MCF 10A (cell line): ENCODE measurements at regions not wholly inside any gene's neighbourhood (a gene's known extent, or its start where the extent isn't known, plus 50 kb on each side); places are given as distances from the start of the nearest gene placed in this dataset.

ENCODE experiments used
- BruUV-seq: library from RNA; stranded (reverse); fragments of 400-500 nt; replicated peaks from 2 replicates; lab custom pipeline; 2021; lab: Mats Ljungman, UMichigan
- CTCF ChIA-PET: fragments of 300-600 bp; sonication (Branson Sonifier 250); formaldehyde crosslinking; extraction: SDS; loops from one replicate; lab custom pipeline; 2021; ENCODE audit warnings: antibody characterized with exemption, inconsistent platforms; lab: Yijun Ruan, JAX
- POLR2A ChIA-PET: fragments of 300-600, 350-650 bp; sonication (Branson Sonifier 250); formaldehyde crosslinking; extraction: SDS; loops from one replicate; lab custom pipeline; 2020; ENCODE audit warnings: antibody characterized with exemption, inconsistent platforms; lab: Yijun Ruan, JAX
- DNase-seq: peaks from one replicate; pipeline ENCODE4 v3.0.0-alpha.2; 2018; ENCODE audit not compliant: unreplicated experiment
- H3K27ac Mint-ChIP-seq: one replicate; pipeline ENCODE4 v1.8.0; 2022; ENCODE audit warnings: mild to moderate bottlenecking, low read depth, mixed read lengths; ENCODE audit not compliant: unreplicated experiment
- H3K27me3 Mint-ChIP-seq: one replicate; pipeline ENCODE4 v1.8.0; 2022; ENCODE audit warnings: mixed read lengths; ENCODE audit not compliant: insufficient read depth, unreplicated experiment
- H3K36me3 Mint-ChIP-seq: one replicate; pipeline ENCODE4 v1.8.0; 2022; ENCODE audit warnings: mild to moderate bottlenecking, moderate library complexity, mixed read lengths; ENCODE audit not compliant: insufficient read depth, unreplicated experiment
- H3K4me1 Mint-ChIP-seq: one replicate; pipeline ENCODE4 v1.8.0; 2022; ENCODE audit warnings: mixed read lengths; ENCODE audit not compliant: insufficient read depth, unreplicated experiment
- H3K4me3 Mint-ChIP-seq: one replicate; pipeline ENCODE4 v1.8.0; 2022; ENCODE audit warnings: mild to moderate bottlenecking, moderate library complexity, mixed read lengths; ENCODE audit not compliant: unreplicated experiment
- H3K9me3 Mint-ChIP-seq: one replicate; pipeline ENCODE4 v1.8.0; 2022; ENCODE audit warnings: mixed read lengths; ENCODE audit not compliant: unreplicated experiment
- intact Hi-C: fragments of 100-400 bp; cut with micrococcal nuclease; formaldehyde crosslinking; loops from 2 replicates; pipeline ENCODE4 v1.14.1; 2022
- TF ChIP-seq, protein P1 (sequence below): fragments of 200-600 bp; IDR thresholded peaks from one replicate; pipeline ENCODE4 v1.8.0; 2022; ENCODE audit warnings: antibody characterized with exemption, mild to moderate bottlenecking; ENCODE audit not compliant: unreplicated experiment

DNA sequence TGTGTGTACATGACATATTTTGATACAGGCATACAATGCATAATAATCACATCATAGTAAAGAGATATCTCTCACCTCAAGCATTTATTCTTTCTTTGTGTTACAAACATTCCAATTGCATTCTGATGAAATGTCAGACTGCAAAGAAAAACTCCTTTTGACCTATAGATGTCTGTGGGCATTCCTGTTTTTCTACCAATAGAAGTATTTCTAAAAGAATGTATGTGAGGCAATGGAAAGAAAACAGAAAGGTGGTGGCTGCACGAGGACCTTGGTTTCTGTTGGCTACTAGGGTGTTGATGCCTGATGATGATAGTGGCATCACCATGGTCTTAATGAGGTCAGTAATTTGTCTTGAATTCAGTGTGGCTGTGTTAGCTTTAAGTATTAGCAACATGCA, 137.0 kb upstream of the ANO3 start:
- H3K36me3 Mint-ChIP-seq, result no peaks in the 10 kb centered on the region
- TF ChIP-seq, protein P1, sequence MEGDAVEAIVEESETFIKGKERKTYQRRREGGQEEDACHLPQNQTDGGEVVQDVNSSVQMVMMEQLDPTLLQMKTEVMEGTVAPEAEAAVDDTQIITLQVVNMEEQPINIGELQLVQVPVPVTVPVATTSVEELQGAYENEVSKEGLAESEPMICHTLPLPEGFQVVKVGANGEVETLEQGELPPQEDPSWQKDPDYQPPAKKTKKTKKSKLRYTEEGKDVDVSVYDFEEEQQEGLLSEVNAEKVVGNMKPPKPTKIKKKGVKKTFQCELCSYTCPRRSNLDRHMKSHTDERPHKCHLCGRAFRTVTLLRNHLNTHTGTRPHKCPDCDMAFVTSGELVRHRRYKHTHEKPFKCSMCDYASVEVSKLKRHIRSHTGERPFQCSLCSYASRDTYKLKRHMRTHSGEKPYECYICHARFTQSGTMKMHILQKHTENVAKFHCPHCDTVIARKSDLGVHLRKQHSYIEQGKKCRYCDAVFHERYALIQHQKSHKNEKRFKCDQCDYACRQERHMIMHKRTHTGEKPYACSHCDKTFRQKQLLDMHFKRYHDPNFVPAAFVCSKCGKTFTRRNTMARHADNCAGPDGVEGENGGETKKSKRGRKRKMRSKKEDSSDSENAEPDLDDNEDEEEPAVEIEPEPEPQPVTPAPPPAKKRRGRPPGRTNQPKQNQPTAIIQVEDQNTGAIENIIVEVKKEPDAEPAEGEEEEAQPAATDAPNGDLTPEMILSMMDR, result no peak
- CTCF ChIA-PET, result interaction anchor here (0.7 kb wide), 1 partner anchor 9 kb away, joined by 3 read pairs; no protein-coding TSS in a partner anchor
- no peak overlapping the region for H3K27ac Mint-ChIP-seq
- H3K4me3 Mint-ChIP-seq, result no peak overlapping the region
- BruUV-seq, result no TSS peak
- no peaks in the 10 kb centered on the region for H3K9me3 Mint-ChIP-seq
- H3K27me3 Mint-ChIP-seq, result peaks cover 13% of the 10 kb centered on the region
- H3K4me1 Mint-ChIP-seq, result no peaks in the 10 kb centered on the region
- POLR2A ChIA-PET, result no interaction called here
- intact Hi-C loops, result no loop called here
- DNase-seq, result no peak

DNA sequence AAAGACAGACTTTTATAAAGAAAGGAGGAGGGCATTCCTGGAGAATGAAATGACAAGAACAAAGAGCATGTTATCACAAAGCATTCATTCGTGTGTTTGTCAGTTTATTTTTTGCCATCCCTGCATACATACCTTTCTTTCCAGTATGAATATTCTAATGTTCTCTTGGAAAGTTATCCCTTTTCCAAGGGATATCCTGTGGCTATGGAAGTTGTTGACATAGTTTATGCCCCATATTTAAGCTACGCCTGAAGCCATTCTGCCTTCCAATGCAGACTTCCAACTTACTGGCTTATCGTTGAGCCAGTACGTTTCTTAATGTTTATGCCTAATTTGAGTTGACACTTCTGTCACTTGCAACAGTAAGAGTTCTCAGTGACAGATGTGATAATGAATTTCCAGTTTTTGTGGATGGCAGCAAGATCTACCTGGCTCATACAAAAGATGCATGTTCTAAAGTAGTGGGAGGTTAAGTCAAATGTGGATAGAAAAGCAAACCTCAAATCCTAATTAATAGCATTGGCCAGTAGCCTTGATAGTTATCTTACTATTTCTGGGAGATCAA, 133.3 kb upstream of the ANO3 start:
- DNase-seq, result no peak
- Mint-ChIP-seq H3K36me3 (no peaks in the 10 kb centered on the region), H3K4me1 (no peaks in the 10 kb centered on the region), H3K9me3 (no peaks in the 10 kb centered on the region), H3K4me3 (no peak overlapping the region), H3K27me3 (no peaks in the 10 kb centered on the region), H3K27ac (no peak overlapping the region)
- ChIA-PET POLR2A (no interaction called here), CTCF (no interaction called here)
- TF ChIP-seq, protein P1, result no peak
- BruUV-seq, result no TSS peak
- intact Hi-C loops, result no loop called here

DNA sequence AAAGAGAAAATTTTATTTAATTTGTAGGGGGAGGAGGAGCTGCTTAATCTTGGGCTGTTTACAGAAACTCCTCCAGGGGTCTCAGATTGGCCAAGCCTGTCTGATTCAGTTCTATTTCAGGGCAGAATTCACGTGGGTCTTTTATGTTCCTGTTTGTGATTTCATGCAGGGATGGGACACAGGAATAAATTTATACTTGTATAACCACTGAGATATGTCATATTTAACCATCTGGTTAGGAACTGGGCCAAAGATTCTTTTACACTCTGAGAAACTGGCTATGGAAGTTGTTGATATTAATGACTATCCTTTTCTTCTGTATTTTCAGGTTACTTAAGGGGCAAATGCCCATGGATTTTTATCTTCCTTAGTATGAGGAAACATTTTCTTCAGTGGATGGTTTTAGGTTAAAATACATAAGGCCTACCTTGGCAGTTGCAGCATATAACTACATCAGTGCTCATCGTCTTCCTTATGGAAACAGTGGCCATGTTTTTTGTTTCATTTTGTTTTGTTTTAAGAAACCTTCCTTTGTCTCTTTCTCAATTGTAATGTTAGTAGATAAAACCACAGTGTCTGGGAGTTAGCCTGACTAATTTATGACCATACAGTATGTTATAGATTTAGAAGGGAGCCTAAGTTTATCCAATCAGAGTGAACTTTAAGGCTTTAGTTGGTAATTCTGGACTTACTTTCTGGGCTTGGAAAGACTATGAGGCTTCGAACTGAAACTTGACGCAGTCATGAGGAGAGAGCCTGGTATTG, 132.4 kb upstream of the ANO3 start:
- Mint-ChIP-seq H3K27me3 (no peaks in the 10 kb centered on the region), H3K4me3 (no peak overlapping the region), H3K9me3 (no peaks in the 10 kb centered on the region), H3K27ac (no peak overlapping the region), H3K4me1 (no peaks in the 10 kb centered on the region), H3K36me3 (no peaks in the 10 kb centered on the region)
- ChIA-PET CTCF (interaction anchor here (0.7 kb wide), 1 partner anchor 44 kb away, joined by 3 read pairs; no protein-coding TSS in a partner anchor), POLR2A (no interaction called here)
- DNase-seq, result no peak
- BruUV-seq, result no TSS peak
- TF ChIP-seq, protein P1, result no peak
- intact Hi-C loops, result no loop called here

DNA sequence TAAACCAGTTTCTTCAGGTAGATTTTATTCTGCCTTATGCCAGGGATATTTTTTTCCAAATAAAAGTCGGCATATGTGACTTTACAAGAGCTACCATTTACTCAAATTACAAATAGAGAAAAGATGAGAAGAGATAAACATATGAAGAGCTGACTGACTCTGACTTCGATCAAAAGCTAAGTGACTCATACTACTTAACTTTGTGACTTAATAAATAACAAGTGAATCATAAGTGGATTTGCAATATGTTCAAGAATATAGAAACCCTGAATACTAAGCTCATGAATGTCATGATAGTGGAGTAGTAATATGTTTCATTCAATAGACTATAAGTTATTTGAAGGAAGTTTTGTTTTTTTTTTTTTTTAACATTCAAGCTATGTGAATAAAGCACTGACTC, 130.5 kb upstream of the ANO3 start:
- BruUV-seq, result no TSS peak
- CTCF ChIA-PET, result no interaction called here
- Mint-ChIP-seq H3K4me1 (no peaks in the 10 kb centered on the region), H3K27me3 (no peaks in the 10 kb centered on the region), H3K27ac (no peak overlapping the region), H3K9me3 (no peaks in the 10 kb centered on the region), H3K36me3 (no peaks in the 10 kb centered on the region), H3K4me3 (no peak overlapping the region)
- intact Hi-C loops, result no loop called here
- POLR2A ChIA-PET, result interaction anchor here (0.6 kb wide), 1 partner anchor 183 kb away, joined by 4 read pairs; no protein-coding TSS in a partner anchor
- no peak for DNase-seq
- TF ChIP-seq, protein P1, result no peak
